Nucleus accumbens (tissue), 56 donors: ENCODE measurements at regions not wholly inside any gene's neighbourhood (a gene's known extent, or its start where the extent isn't known, plus 50 kb on each side); places are given as distances from the start of the nearest gene placed in this dataset.

Experiments
- DNase-seq, 56 donors: peaks; one replicate each; lab custom pipeline; 2025; lab: John Stamatoyannopoulos, UW

DNA sequence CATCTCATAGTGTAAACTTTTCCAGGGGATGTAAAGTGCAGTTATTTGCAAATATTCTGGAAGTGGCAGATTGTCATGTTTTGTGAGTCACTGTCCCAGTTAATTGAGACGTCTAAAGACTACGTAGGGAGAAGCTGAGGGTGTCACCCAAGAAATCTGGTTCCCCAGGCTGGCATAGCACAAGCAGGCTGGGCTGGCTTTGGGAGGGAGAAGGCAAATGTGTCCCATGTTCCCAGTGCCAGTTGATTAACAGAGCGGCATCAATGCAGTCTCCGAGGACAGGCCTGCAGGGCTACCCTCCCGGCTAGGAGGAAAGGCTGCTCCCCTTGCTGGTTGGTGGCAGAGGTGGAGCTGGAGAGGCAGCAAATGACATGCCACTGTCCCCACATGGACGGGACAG lies 388.3 kb upstream of the MKI67 start:
- DNase-seq, result no peak

DNA sequence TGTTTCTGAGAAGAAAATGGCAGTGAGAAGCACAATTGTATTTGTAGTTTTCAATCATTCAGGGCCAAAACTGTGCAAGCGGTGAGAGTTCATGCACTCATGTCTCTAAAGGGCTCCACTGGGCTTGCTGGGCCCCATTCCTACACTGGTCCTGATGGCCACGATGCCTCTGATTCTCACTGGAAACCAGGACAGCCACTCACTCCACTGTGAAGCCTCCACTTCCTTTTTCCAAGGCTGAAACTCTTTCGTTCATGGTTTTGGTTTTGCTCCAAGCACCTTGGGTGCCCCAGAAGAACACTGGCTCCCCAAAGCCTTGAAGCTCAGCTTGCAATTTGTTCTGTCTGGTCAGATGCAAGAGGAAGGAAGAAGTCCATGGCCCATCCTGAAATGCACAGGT lies 390.0 kb upstream of the MKI67 start:
- no peak for DNase-seq

DNA sequence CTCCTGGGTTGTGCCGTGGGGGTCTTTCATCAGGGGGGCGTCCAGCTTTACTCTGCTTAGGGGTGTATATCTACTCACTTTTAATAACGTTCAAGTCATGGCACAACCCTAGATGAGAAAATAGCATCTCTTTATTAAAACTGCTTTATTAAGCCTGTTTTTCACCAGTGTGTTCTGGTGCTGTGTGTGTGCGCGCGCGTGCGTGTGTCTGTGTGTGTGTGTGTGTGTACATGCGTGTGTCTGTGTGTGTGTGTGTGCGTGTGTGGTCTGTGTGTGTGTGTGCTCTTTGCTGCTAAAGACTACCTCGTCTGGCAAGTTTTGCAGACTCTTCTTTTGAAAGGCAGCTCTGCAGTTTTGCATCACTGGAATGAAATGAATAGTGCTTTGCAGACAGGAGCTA lies 390.9 kb upstream of the MKI67 start:
- DNase-seq, result no peak

DNA sequence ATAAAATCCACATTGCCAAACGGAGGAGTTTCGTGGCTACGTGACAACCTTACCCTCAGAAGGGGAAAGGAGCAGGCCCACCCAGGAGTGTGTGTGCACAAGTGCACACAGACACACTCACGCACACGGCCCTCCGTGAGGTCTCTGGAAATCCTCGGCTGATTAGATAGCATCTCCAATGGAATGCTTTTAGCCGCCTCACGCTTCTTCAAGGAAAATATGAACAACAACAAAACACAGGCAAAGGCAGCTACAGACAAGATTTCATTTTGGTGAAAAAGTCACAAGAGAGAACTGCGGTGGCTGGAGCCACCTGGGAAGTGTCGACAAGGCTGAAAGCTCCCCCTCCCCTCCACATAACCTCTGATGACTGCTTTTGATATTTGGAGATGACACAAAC lies 391.8 kb upstream of the MKI67 start:
- no peak for DNase-seq

DNA sequence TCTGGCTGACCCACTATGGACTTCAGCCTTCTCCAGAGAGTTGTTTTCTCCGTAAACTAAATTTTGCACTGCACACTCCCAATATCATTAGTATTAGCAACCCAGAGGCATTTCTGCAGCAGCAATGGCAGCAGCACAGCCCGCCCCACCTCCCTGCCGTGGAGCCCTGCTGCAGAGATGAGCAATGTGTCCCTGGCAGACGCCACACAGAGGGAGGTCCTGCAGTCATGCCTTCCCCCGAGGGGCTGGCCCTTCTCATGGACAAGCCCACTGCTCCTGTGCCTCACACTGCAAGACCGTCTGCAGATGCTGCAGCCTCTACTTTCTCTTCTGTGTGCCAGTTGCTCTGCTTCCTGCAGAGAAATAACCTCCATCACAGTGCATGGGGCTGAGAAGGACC lies 393.4 kb upstream of the MKI67 start:
- no peak for DNase-seq

DNA sequence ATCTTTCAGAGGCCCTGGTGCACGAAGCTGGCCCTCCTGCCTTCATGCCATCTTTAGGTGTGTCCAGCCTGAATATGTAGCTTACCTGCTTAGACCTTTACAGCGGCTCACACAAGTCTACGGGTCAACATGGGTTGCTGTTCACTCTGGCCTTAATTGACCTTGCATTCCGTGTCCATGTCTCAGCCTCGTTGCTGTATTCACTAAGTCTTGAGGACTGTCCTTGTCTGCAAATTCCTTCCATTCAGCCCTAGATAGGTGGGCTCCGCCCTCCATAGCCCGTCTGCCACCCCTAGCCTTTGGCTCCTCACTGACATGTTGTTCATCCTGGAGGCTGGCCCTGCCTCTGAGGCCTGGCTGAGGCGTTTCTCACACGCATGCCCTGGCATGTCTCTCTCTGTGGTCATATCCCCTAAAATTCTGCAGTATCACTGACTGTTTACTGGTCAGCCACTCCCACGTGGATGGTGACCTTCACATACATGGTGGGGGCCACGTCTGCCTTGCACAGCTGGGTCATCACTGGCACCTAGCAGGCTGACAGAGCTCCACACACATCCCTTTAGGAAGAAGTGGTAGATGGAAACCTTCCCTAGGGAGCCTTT lies 394.1 kb upstream of the MKI67 start:
- DNase-seq, result no peak

DNA sequence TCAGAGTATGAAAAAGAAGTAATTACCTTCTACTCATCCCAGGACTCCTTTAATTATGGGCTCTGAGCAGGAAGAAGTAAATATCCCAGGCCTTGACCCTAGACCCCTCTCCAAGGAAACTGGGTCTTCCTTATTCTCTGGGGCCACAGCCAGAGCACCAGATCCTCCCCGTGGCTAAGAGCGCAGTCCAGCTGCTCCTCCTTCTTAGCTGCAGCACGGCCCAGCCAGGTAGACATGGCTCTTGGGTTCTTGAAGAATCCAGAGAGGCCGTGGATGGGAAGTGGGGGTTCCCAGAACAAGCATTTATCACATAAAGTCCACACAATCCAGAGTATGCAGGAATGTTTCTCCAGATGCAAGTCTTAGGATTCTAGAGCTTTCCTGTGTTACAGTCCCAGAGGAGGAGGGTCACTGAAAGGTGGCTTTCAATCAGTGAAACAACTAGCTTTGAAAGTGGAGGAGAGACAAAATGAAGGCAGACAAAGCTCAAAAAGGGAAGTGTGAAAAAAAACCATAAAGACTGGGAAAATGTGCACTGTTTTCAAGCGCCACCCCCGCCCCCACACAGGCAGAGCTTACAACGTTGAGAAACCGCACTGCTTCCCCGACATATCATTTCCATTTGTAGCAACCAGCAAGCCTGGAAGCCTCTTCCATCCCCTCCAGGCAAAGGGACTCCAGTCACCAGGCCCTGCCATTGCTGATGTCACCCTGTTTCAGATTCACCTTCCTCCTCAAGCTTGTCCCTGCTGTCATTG lies 396.5 kb upstream of the MKI67 start:
- no peak for DNase-seq

DNA sequence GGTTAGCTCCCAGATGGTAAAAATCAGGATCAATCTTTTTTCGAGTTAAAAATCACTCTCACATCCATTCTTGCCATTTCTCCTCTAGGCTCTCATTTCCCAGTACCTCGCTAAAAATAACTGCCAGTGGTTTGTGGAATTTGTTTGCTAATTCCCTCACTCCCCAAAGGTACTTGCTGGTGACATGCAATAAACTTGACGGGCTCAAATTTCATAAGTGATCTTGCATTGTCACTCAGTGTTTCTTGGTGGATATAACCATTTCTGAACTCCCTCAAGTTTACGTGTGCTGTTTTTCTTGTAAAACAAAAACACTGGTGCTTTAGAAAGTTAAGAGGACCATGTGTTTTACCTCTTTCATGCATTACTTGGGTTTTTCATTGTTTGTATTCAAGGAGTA lies 399.2 kb upstream of the MKI67 start:
- DNase-seq, result no peak

DNA sequence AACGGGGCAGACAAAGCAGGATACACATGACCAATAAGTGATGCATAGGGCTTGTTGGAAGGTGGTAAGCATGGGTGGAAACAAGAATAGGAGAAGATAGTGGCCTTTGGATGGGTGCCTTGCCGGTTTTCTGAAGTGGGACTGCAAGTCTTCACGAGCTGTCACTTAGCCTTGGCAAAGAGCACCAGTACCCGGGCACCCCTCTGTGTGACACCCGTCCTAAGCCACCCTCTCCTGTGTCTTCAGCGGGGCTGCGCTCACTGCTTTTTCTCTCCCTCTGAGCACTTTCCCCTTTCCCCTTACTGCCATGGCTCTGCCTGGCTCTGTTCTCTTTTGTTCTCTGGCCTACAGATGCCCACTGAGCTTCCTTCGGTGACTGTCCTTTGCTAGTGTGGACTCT lies 399.7 kb upstream of the MKI67 start:
- DNase-seq, result no peak

DNA sequence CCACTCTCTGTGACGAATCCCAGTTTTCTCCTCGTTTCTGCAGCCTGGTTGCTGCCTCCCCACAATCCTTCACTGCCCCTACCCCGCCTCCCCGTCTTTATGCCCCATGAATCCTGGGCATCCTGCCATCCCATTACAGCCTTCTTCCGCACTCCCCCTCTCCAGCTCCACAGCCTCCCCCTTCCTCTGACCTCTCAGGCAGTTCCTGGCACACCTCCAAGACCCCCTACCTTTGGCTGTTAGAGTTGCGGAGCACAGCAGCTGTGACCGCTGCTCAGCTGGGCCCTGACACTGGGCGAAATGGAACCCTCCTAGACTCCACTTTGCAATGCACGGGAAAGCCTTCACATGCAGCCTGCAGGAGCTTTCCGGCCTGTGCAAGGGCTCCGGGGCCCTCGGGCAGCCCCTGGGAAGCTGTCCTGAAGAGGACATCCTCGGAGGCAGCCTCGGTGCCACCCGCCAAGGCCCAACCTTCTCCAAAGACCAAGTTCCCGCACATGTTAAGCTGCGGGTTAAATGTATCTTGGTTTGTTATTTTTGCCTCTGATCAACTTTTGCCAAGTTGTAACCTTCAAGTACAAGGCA lies 400.7 kb upstream of the MKI67 start:
- peak in 52 of 56 donors; percentile 5 to 78 (median 51) for DNase-seq

DNA sequence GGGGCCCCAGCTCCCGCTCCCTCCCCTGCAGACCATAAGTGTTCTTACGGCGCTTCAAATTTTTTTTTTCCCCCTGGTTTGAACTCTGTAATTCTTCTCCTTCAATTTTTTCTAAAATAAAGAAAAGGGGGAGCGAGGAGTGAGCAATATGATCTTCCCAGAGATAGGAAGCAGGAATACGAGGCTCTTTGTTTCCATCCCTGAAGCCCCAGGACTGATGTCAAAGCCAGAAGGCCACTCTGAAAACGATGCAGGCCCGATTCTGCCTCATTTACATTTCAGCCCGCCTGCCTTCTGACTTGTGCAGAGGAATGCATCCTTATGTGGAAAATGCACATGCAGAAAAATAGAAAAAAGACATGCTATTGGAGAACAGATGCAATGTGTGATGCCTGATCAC lies 401.5 kb upstream of the MKI67 start:
- peak in 13 of 56 donors; percentile 1 to 19 (median 8) for DNase-seq

DNA sequence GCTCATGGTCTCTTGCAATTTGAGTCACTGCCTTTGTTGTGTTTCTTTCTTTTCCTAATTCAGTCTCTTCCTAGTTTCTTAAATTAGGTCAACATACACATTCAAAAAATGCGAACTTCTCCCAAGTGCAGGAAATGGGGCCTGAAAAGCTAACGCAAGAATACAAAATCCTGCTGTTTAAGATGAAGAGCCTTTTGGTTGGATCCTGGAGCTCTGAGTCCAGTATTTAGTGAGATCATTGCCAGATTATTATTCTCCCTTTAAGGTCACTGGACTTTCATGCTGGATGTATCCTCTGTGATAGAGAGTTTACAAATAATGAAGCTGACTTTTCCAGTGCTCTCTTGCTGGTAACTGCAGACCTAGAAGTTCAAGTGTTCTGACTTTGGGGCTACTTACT lies 401.9 kb upstream of the MKI67 start:
- no peak for DNase-seq

DNA sequence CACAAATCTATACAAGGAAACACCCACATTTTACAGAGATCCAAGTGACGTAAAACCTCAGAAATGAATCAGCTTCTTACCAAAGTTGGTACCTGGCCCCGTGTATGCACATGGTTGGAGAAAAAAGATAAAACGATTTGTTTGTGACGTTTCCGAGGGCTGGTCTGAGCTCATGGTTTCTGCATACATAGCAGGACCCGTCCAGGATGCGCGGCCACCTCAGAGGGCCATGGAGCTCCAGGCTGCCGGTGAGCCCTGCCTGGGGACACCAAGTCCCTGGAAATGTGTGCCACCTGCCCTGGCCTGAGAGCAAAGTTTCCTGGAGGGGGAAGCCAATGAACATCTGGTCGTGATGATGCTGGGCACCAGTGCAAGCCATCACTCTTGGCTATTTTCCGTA lies 402.6 kb upstream of the MKI67 start:
- DNase-seq, result no peak

DNA sequence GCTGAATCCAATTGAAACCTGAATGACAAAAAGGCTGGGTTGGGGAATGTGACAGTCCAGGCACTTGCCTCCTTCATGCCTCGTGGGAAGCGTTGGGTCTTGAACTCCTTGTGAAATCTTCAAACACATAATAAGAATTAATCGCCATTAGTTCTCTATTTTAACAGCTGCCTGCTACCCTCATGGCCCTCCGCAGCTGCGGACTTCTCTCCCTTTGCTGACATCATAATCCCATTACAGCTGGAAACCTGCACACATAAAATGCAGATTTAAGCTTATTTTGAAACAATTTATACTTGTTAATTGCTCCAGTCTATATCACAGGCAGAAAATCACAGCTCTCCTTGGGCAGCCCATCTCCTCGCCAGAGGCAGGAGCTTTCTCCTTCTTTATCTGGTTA lies 403.0 kb upstream of the MKI67 start:
- no peak for DNase-seq

DNA sequence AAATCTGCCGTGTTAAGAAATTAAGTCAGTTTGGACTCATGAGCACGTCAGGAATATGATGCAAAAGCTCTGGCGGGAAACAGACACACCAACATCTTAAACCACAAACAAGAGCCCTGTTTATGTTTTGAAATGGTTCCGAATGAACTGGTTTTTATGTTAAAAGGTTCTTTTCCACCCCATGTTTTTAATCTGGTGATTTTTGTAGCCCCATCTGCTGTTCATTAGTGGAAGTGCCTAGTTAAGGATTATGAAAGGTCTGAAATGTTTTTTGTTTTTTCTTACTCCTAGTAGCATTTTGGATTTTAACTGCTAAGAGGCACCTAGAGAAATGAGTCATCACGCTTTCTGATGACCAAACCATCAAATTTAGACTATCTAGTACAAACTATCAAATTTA lies 404.1 kb upstream of the MKI67 start:
- peak in 1 of 56 donors; percentile 0 for DNase-seq

DNA sequence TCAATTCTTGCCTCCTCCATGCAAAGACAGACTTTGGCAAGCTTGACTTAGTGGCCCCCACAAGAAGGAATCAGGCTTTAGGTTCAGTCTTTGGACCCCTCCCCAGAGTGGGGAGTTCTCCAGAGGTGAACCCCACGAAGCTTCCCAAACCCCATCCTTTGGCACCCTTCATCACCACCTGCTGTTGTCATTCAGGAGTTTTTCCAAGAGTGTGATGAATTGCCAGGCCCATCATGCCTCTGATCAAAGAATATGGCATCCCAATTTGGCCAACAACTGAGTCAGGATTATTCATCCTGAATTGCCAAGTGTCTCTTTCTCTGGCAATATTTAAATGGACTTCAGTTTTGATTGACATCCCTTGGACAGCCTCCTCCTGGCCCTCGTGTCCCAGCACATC lies 404.7 kb upstream of the MKI67 start:
- DNase-seq, result no peak

DNA sequence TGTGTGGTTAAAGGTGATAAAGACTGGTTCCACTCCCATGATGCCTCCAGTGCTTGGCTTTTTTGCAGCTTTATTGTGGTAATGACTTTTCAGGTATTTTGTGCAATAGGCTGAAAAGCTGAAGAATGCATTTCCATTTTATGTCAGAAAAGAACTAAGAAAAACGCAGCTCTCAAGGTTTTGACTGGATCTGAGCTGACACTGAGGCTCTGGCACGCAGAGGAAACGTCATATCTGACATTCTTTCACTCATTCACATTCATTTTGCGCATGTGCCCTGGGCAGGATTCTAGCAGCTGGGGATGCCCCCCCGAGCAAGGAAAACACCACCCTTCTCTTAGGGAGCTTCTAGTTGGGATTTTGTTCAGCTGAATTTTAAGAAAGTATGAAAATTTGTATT lies 408.5 kb upstream of the MKI67 start:
- no peak for DNase-seq

DNA sequence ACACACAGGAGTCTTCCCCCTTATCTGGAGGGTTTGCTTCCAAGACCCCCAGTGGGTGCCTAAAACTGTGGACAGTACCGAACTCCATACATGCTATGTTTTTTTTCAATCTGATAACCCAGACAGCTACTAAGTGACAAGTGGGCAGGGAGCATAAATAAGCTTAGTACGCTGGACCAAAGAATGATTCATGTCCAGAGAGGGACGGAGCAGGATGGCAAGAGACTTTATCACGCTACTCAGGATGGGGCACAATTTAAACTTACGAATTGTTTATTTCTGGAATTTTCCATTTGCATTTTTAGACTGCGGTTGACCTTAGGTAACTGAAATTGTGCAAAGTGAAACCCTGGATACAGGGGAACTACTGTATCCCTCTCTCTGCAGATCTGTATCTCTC lies 410.0 kb upstream of the MKI67 start:
- no peak for DNase-seq

DNA sequence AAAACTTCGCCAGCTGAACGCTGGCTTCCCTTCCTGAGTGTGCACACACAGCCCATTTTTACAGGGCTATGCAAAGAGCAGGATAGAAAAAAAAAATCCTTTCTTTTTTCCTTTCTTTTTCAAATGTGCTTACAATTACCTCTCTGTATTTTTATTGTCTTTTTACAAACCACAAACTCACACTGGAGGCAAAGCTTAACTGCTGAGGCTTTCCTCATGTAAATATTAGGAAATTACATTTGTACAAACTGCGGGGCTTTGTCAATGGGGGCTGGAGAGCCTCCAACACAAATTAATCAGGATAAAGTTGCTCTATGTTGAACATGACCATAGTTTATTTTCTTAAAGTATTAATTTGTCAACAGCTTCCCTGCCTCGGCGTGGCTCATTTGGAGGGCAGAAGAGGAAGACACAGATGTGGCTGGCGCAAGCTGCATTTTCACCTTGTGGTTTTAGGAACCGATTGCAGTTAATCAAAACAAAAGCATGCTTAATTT lies 411.7 kb upstream of the MKI67 start:
- no peak for DNase-seq

DNA sequence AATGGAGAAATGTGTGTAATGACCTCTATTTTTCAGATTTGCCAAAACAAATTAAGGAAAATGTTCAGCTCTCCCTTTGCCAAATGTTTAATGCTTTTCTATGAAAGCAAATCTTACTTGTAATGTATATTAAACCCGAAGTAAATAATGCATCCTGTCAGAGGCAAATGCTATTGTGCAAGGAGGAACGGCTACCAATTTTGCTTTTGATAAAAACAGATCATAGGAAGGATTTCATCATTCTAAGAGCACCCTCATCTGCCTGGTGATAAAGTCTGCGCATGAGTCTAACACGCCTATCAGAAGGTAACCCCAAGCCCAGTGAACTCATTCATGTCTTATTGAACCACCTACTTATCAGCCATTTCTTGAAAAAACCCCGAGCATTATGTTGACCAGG lies 412.4 kb upstream of the MKI67 start:
- DNase-seq, result no peak

DNA sequence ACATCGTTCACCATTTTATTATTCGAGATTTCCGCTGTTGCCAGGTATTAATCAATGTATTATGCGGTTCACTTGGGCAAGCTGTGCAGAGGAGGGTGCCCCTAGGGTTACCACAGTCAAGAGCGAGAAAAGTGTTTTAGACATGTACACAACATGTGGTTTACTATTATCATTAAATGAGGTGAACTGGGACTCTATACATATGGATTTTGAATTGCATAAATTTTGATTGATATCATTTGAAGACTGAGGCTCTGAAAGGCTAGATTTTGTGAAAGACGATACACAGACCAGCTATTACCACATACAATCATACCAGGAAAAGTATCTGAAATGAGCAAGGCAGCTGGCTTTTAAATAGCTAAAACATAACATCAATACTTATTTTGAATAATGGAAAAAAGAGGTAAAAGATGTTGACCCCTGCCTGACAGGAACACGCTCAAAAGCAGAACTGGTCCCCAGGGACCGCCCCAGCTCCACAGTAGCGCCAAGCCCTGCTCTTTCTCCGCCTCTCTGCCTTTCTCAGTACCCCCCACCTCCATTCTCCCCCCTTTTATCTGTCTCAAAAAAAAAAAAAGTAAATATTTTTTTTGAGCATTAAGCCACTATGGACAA lies 413.4 kb upstream of the MKI67 start:
- DNase-seq, result no peak
